ENCODE measurements at regions not wholly inside any gene's neighbourhood (a gene's known extent, or its start where the extent isn't known, plus 50 kb on each side); places are given as distances from the start of the nearest gene placed in this dataset.
"Not testable (repeated sequence)": the region's sequence is repeated elsewhere in the genome, so short reads cannot be mapped to it uniquely, and the experiment has no call there.

DNA sequence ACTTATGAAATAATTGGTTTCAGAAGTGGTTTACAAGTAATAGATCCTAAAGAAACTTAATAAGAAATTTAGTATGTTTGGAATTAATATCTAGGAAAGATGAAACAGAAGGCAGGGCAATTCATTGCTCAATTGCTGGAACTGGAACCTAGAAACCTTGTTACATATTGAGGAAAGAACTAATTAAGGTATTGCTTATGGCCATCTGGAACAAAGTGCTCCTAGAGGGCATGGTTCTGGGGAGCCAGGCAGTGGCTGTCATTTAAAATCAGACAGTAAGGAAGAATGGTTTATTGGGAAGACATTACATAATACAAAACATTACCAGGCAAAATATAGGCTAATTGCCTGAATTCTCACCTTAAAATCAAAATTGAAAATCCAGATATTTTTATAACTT, 224.1 kb downstream of the SLITRK6 start:
- no peaks in the 10 kb centered on the region for H3K27me3 Mint-ChIP-seq
- H3K9me3 ChIP-seq (ENCODE audit: control insufficient read depth, low read length, poor library complexity, severe bottlenecking): no peaks in the 10 kb centered on the region
- no peaks in the 10 kb centered on the region for H3K36me3 Mint-ChIP-seq (ENCODE audit: low read depth)
- DNase-seq (no peak), ATAC-seq (no peak)
- H3K27ac Mint-ChIP-seq: no peak overlapping the region
- no peaks in the 10 kb centered on the region for H3K4me1 Mint-ChIP-seq
- no peak overlapping the region for H3K4me3 Mint-ChIP-seq

DNA sequence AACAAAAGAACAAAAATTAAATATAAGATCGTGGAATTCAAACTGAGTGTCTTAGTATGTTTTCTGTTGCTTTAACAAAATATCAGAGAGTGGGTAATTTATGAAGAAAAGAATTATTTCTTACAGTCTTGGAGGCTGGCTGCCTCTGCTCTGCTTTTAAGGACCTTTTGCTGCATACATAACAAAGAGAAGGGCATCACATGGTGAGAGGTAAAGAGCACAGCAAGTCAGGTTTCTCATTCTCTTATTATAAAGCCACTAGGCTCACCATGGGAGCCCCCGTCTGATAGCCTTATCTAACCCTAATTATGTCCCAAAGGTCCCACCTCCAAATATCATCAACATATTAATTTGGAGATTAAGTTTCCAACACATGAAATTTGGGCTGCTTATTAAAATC, 231.3 kb downstream of the SLITRK6 start:
- no peak overlapping the region for H3K27ac Mint-ChIP-seq
- H3K36me3 Mint-ChIP-seq (ENCODE audit: low read depth): no peaks in the 10 kb centered on the region
- no peaks in the 10 kb centered on the region for H3K27me3 Mint-ChIP-seq
- peaks cover 3% of the 10 kb centered on the region for H3K9me3 ChIP-seq (ENCODE audit: control insufficient read depth, low read length, poor library complexity, severe bottlenecking)
- H3K4me3 Mint-ChIP-seq: no peak overlapping the region
- DNase-seq: no peak
- no peak for ATAC-seq
- no peaks in the 10 kb centered on the region for H3K4me1 Mint-ChIP-seq

DNA sequence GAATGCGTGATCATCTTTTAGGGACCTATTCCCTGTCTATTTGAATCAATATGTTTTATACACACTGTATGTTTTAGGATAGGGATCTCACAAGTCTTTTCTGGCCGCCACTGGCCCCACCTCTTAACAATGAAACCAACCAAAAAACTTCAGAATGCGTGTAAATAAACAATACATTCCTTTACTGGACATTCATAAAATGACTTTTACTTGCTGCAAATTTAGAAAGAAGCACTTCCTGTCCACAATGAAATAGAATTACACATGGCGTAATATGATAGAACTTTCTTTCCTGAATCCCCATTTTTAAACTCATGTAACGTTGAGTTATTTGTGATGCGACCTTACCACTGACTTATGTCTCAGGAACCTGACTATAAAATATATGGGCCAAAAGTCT, 233.6 kb downstream of the SLITRK6 start:
- Mint-ChIP-seq H3K4me3 (no peak overlapping the region), H3K4me1 (no peaks in the 10 kb centered on the region), H3K36me3 (ENCODE audit: low read depth) (no peaks in the 10 kb centered on the region), H3K27ac (no peak overlapping the region), H3K27me3 (no peaks in the 10 kb centered on the region)
- no peak for ATAC-seq
- H3K9me3 ChIP-seq (ENCODE audit: control insufficient read depth, low read length, poor library complexity, severe bottlenecking): peaks cover 3% of the 10 kb centered on the region
- DNase-seq: no peak

DNA sequence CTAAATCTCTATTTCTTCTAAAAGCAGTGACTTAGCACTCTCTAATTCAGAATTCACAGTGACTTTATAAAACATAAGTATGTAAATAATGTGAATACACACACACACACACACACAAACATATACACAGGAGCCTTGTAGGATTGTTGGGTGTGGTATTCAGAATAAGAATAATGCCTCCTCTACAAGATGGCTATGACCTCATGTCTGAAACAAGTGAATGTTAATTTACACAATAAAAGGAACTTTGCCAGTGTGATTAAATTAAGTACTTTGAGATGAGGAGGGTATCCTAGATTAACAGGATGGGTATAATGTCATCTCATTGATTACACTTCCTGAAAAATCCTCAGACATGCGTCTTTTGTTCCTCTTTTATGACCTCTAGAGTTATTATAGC, 234.6 kb downstream of the SLITRK6 start:
- DNase-seq (no peak), ATAC-seq (no peak)
- no peak overlapping the region for H3K4me3 Mint-ChIP-seq
- no peaks in the 10 kb centered on the region for H3K36me3 Mint-ChIP-seq (ENCODE audit: low read depth)
- H3K9me3 ChIP-seq (ENCODE audit: control insufficient read depth, low read length, poor library complexity, severe bottlenecking): peaks cover 3% of the 10 kb centered on the region
- no peaks in the 10 kb centered on the region for H3K27me3 Mint-ChIP-seq
- no peaks in the 10 kb centered on the region for H3K4me1 Mint-ChIP-seq
- H3K27ac Mint-ChIP-seq: no peak overlapping the region

DNA sequence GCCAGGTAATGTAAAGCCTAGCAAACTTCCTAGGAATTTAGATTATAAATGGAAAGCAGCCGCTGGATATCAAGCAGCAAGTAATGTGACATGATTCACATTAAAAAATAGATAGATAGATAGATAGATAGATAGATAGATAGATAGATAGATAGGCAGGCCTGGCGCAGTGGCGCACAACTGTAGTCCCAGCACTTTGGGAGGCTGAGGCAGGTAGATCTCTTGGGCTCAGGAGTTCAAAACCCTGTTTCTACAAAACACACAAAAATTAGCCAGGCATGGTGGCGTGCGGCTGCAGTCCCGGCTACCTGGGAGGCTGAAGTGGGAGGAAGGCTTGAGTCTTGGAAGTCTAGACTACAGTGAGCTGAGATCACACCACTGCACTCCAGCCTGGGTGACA, 236.9 kb downstream of the SLITRK6 start:
- Mint-ChIP-seq H3K27ac (no peak overlapping the region), H3K4me3 (no peak overlapping the region), H3K27me3 (no peaks in the 10 kb centered on the region), H3K4me1 (no peaks in the 10 kb centered on the region), H3K36me3 (ENCODE audit: low read depth) (no peaks in the 10 kb centered on the region)
- no peaks in the 10 kb centered on the region for H3K9me3 ChIP-seq (ENCODE audit: control insufficient read depth, low read length, poor library complexity, severe bottlenecking)
- ATAC-seq: no peak
- no peak for DNase-seq

DNA sequence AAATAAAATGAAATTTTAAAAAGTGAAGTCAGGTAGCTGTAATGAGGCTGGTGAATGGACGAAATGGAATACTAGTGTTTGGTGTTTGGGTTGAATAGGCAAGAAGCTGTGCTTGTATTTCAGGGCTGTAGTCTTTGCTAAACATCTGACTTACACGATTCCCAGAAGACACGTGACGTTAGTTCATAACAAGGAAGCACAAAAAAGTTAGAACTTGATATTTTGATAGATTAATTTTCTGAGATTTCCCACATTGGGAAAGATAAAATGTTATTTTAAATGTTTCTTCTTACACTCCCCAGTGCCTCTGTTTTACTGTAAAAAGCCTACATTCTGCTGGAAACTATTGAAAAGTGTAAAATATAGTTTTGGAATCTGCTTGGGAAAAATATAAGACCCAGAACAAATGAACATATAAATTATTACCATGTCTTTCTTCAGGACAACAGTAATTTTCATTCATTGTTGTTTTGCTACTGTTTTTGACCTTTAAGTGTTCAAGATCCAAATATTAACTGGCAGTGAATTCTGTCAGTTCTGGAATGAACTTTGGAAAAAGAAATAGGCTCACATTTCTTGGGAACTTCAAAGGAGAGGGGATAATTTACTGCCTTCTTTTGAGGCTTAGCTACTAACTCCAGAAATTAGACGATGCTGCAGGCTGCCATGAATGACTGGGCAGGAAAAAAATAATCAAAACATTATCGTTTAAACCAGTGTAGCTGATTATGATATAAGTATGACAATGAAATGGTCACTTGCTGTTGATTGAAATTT, 241.3 kb downstream of the SLITRK6 start:
- H3K9me3 ChIP-seq (ENCODE audit: control insufficient read depth, low read length, poor library complexity, severe bottlenecking): no peaks in the 10 kb centered on the region
- ATAC-seq (no peak), DNase-seq (no peak)
- H3K27ac Mint-ChIP-seq: no peak overlapping the region
- H3K4me3 Mint-ChIP-seq: no peak overlapping the region
- no peaks in the 10 kb centered on the region for H3K27me3 Mint-ChIP-seq
- H3K4me1 Mint-ChIP-seq: no peaks in the 10 kb centered on the region
- H3K36me3 Mint-ChIP-seq (ENCODE audit: low read depth): no peaks in the 10 kb centered on the region

DNA sequence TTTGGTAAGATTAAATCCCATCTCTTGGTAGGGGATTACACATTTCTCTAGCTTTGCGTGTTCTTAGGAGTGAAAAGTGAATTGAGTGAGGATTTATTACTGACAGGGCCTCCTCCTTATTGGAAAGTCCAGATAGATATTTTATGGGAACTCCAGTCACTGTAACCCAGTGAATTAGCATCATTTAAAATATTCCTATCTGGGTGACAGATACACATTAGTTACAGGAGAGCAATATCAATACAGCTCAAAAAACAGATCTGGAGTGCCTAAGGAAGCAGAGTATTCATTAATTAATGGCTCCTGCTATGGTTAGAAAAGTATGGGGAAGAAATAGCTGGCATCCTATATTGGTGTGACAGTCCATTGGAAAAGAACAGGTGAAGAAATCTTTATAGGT, 248.2 kb downstream of the SLITRK6 start:
- ATAC-seq (no peak), DNase-seq (no peak)
- H3K9me3 ChIP-seq (ENCODE audit: control insufficient read depth, low read length, poor library complexity, severe bottlenecking): no peaks in the 10 kb centered on the region
- H3K36me3 Mint-ChIP-seq (ENCODE audit: low read depth): no peaks in the 10 kb centered on the region
- H3K27ac Mint-ChIP-seq: no peak overlapping the region
- no peaks in the 10 kb centered on the region for H3K4me1 Mint-ChIP-seq
- no peak overlapping the region for H3K4me3 Mint-ChIP-seq
- H3K27me3 Mint-ChIP-seq: no peaks in the 10 kb centered on the region

DNA sequence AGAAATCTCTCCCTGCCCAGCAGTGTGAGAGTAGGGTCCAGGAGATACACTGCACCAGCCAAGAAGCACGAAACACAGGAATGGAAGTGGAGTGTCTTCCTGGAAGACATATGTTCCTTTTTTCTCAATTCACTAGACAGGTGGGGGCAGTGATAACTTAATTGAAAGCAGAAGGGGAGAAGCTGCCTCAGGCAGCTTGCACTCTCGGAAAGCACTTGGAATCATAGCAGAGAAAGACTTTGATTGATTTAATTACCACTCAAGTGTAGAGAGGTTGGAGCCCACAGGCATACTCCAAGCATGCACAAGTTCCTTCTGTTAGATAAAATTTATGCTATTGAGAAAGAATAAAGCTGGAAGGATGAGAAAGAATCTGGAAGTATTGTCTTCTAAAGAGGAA, 249.4 kb downstream of the SLITRK6 start:
- DNase-seq (no peak), ATAC-seq (no peak)
- Mint-ChIP-seq H3K4me3 (no peak overlapping the region), H3K27me3 (no peaks in the 10 kb centered on the region), H3K27ac (no peak overlapping the region), H3K4me1 (no peaks in the 10 kb centered on the region), H3K36me3 (ENCODE audit: low read depth) (no peaks in the 10 kb centered on the region)
- no peaks in the 10 kb centered on the region for H3K9me3 ChIP-seq (ENCODE audit: control insufficient read depth, low read length, poor library complexity, severe bottlenecking)

DNA sequence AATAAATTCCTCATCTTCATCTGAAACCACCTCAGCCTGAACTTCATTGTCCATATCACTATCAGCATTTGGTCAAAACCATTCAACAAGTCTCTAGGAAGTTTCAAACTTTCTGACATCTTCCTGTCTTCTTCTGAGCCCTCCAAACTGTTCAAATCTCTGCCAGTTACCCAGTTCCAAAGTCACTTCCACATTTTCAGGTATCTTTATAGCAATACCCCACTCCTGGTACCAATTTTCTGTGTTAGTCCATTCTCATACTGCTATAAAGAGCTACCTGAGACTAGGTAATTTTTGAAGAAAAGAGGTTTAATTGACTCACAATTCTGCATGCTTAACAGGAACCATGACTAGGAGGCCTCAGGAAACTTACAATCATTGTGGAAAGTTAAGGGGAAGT, 250.4 kb downstream of the SLITRK6 start:
- not testable (repeated sequence) for H3K27me3 Mint-ChIP-seq; H3K4me1 Mint-ChIP-seq; H3K36me3 Mint-ChIP-seq (ENCODE audit: low read depth); ATAC-seq; H3K27ac Mint-ChIP-seq; H3K4me3 Mint-ChIP-seq; H3K9me3 ChIP-seq (ENCODE audit: control insufficient read depth, low read length, poor library complexity, severe bottlenecking); DNase-seq

DNA sequence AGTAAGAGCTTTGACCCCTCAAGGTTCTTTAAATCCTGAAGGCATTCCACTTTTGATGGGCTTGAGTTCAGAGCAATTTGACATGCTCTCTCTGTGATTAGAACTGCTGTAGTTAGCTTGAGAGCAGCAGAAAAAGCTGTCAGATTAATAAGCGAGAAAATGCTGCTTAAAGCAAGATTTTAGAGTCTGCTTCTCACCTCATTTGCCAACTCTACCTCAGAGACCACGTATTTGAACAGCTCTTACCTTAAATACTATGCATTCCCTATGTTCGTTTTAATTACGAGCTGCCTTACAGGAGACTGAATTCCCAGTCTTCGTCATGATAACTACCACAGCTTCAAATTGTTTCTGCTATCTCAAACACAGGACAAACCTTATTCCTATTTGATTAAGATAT, 253.4 kb downstream of the SLITRK6 start:
- H3K9me3 ChIP-seq (ENCODE audit: control insufficient read depth, low read length, poor library complexity, severe bottlenecking): no peaks in the 10 kb centered on the region
- Mint-ChIP-seq H3K4me3 (no peak overlapping the region), H3K27ac (no peak overlapping the region), H3K27me3 (no peaks in the 10 kb centered on the region), H3K4me1 (no peaks in the 10 kb centered on the region), H3K36me3 (ENCODE audit: low read depth) (no peaks in the 10 kb centered on the region)
- ATAC-seq: no peak
- DNase-seq: no peak

DNA sequence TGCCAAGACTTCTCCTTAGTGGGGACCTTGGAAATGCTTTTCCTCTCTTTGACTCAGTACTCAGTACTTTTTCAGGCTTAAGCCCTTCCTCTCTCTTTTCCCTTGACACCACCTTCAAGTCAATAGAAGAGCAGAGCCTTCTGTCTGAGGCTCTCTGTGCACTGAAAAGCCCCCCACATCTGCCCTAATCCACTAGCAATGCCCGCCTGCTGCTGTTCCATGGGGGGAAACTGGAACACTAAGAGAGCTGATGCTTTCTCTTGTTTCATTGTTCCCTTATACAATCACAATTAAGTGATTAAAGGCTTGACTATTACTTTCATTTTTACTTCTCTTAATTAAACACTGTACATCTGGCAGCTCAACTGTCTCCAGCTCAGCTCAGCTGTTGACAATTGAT, 254.5 kb downstream of the SLITRK6 start:
- Mint-ChIP-seq H3K4me3 (no peak overlapping the region), H3K36me3 (ENCODE audit: low read depth) (no peaks in the 10 kb centered on the region), H3K4me1 (no peaks in the 10 kb centered on the region), H3K27me3 (no peaks in the 10 kb centered on the region), H3K27ac (no peak overlapping the region)
- no peak for DNase-seq
- H3K9me3 ChIP-seq (ENCODE audit: control insufficient read depth, low read length, poor library complexity, severe bottlenecking): no peaks in the 10 kb centered on the region
- no peak for ATAC-seq

DNA sequence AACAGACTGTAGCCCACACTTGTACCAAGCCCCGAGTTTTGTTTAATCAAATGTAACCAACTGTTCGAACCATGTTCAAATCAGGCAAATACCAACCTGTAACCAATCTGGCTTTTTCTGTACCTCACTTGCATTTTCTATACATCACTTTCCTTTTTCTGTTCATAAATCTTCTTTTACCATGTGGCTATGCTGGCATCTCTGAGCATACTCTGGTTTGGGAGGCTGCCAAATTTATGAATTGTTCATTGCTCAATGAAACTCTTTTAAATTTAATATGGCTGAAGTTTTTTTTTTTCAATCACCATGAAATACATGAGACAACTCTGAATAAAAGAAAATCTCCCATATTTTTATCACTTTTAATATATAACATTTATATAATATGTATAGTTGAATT, 256.1 kb downstream of the SLITRK6 start:
- Mint-ChIP-seq H3K36me3 (ENCODE audit: low read depth) (no peaks in the 10 kb centered on the region), H3K27ac (no peak overlapping the region), H3K4me1 (no peaks in the 10 kb centered on the region), H3K27me3 (no peaks in the 10 kb centered on the region), H3K4me3 (no peak overlapping the region)
- DNase-seq (no peak), ATAC-seq (no peak)
- H3K9me3 ChIP-seq (ENCODE audit: control insufficient read depth, low read length, poor library complexity, severe bottlenecking): no peaks in the 10 kb centered on the region

DNA sequence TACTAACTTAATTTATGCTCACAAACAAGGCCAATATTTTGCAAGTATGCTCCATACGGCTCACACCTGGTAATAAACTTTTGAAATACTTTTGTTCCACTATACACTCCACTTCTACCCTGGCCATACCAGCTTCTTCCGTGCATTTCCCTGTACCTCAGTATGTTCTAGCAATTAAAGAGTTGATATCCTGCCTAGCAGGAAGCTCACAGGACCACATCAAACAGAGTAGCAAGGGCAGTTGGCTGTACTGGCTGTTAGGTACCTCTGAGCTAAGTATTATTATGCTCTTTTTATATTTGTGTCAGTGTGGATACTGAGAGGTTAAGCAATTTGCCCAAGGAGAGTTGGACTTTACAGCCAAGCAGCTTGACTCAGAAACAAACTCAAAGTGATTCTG, 257.7 kb downstream of the SLITRK6 start:
- no peak overlapping the region for H3K4me3 Mint-ChIP-seq
- H3K27me3 Mint-ChIP-seq: no peaks in the 10 kb centered on the region
- H3K27ac Mint-ChIP-seq: no peak overlapping the region
- H3K4me1 Mint-ChIP-seq: no peaks in the 10 kb centered on the region
- H3K9me3 ChIP-seq (ENCODE audit: control insufficient read depth, low read length, poor library complexity, severe bottlenecking): no peaks in the 10 kb centered on the region
- H3K36me3 Mint-ChIP-seq (ENCODE audit: low read depth): no peaks in the 10 kb centered on the region
- no peak for DNase-seq
- ATAC-seq: no peak

DNA sequence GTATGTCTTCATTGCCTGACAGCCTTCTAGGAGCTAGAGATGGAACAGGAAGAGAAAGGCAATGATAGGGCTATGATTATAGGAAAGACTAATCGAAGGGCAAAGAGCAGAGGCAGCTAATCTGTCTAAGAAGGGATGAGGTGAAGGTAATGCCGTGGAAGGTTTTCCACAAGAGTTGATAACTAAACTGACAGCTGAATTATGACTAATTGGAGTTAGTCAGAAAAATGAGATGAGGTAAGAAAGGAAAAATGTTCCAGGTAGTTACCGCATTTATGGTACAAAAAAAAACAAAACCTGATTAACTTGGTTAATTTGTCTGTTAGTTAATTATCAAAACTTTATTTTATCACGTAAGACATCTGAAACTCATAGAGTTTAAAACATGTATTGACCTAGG, 260.3 kb downstream of the SLITRK6 start:
- Mint-ChIP-seq H3K27me3 (no peaks in the 10 kb centered on the region), H3K36me3 (ENCODE audit: low read depth) (no peaks in the 10 kb centered on the region), H3K4me1 (no peaks in the 10 kb centered on the region), H3K27ac (no peak overlapping the region), H3K4me3 (no peak overlapping the region)
- no peaks in the 10 kb centered on the region for H3K9me3 ChIP-seq (ENCODE audit: control insufficient read depth, low read length, poor library complexity, severe bottlenecking)
- ATAC-seq: no peak
- DNase-seq: no peak
